Smooth muscle cell (in vitro differentiated cells): ENCODE measurements at regions not wholly inside any gene's neighbourhood (a gene's known extent, or its start where the extent isn't known, plus 50 kb on each side); places are given as distances from the start of the nearest gene placed in this dataset. TPM values are rescaled to one million over a fixed set of nuclear protein-coding genes. Genes with fewer than 3 reads are reported as not detected.
"Not testable (repeated sequence)": the region's sequence is repeated elsewhere in the genome, so short reads cannot be mapped to it uniquely, and the experiment has no call there.

Source experiments
- DNase-seq: peaks from one replicate; lab custom pipeline; 2025; ENCODE audit not compliant: unreplicated experiment; lab: John Stamatoyannopoulos, UW
- H2AFZ ChIP-seq: fragments of 200-600 bp; sonication (generic); 2 replicates; pipeline ENCODE4 v1.6.0; 2016; ENCODE audit warnings: antibody characterized with exemption, low read depth, mild to moderate bottlenecking
- H3F3A ChIP-seq: fragments of 200-600 bp; sonication (generic); 2 replicates; pipeline ENCODE4 v1.6.0; 2017; ENCODE audit warnings: antibody characterized with exemption, low read depth
- H3K27ac ChIP-seq: fragments of 200-600 bp; sonication (generic); 2 replicates; pipeline ENCODE4 v1.5.1; 2016; ENCODE audit warnings: low read depth, mild to moderate bottlenecking
- H3K27me3 ChIP-seq: fragments of 200-600 bp; sonication (generic); 2 replicates; pipeline ENCODE4 v1.6.1; 2016; ENCODE audit warnings: low read depth, mild to moderate bottlenecking
- H3K36me3 ChIP-seq: fragments of 200-600 bp; sonication (generic); 2 replicates; pipeline ENCODE4 v1.5.1; 2016; ENCODE audit warnings: low read depth
- H3K4me1 ChIP-seq: fragments of 200-600 bp; sonication (generic); 2 replicates; pipeline ENCODE4 v1.5.1; 2016; ENCODE audit warnings: low read depth
- H3K4me2 ChIP-seq: fragments of 200-600 bp; sonication (generic); 2 replicates; pipeline ENCODE4 v1.6.0; 2016; ENCODE audit warnings: mild to moderate bottlenecking
- H3K4me3 ChIP-seq: fragments of 200-600 bp; sonication (generic); 2 replicates; pipeline ENCODE4 v1.5.1; 2016; ENCODE audit warnings: mild to moderate bottlenecking
- H3K79me2 ChIP-seq: fragments of 200-600 bp; sonication (generic); 2 replicates; pipeline ENCODE4 v1.6.0; 2016; ENCODE audit warnings: low read depth, mild to moderate bottlenecking
- H3K9ac ChIP-seq: fragments of 200-600 bp; sonication (generic); 2 replicates; pipeline ENCODE4 v1.6.0; 2016; ENCODE audit warnings: low read depth
- H3K9me3 ChIP-seq: fragments of 200-600 bp; sonication (generic); replicated peaks from 2 replicates; pipeline ENCODE4 v1.5.1; 2016; ENCODE audit warnings: low read depth
- H4K20me1 ChIP-seq: fragments of 200-600 bp; sonication (generic); 2 replicates; pipeline ENCODE4 v1.6.0; 2016; ENCODE audit warnings: low read depth
- CTCF ChIP-seq: fragments of 200-600 bp; sonication (generic); IDR thresholded peaks from 2 replicates; pipeline ENCODE4 v1.5.1; 2017; ENCODE audit warnings: borderline replicate concordance, mild to moderate bottlenecking, antibody characterized with exemption; ENCODE audit not compliant: insufficient read depth, poor library complexity, severe bottlenecking
- WGBS: methylation state at CpG from one replicate; pipeline ENCODE4 v1.1.7; 2016; ENCODE audit warnings: low lambda C conversion rate; 5-methylcytosine and 5-hydroxymethylcytosine counted together
- small RNA-seq: library from RNA; depleted of rRNA; stranded (forward); fragments of <200 nt; gene quantifications from one replicate; pipeline ENCODE3, GENCODE V24; 2014

GRCh38 chrX:12080265-12080664 lies 58.0 kb upstream of the FRMPD4 start:
- H3F3A ChIP-seq = no peaks in the 10 kb centered on the region
- H3K9me3 ChIP-seq = no peaks in the 10 kb centered on the region
- no peaks in the 10 kb centered on the region for H4K20me1 ChIP-seq
- H3K4me3 ChIP-seq = no peak overlapping the region
- peak; percentile 48 for TF ChIP-seq CTCF
- H2AFZ ChIP-seq = no peak overlapping the region
- H3K9ac ChIP-seq = no peak overlapping the region
- H3K79me2 ChIP-seq = no peaks in the 10 kb centered on the region
- H3K4me2 ChIP-seq = no peak overlapping the region
- no peaks in the 10 kb centered on the region for H3K27me3 ChIP-seq
- H3K36me3 ChIP-seq = no peaks in the 10 kb centered on the region
- H3K4me1 ChIP-seq = no peaks in the 10 kb centered on the region
- WGBS = 41% methylated on average over 1 of the region's 1 CpG
- H3K27ac ChIP-seq = no peak overlapping the region
- no peak for DNase-seq

GRCh38 chrX:12082959-12083358 lies 55.3 kb upstream of the FRMPD4 start:
- not testable (repeated sequence) for H3K27me3 ChIP-seq, H3K4me2 ChIP-seq, H3K9ac ChIP-seq, H4K20me1 ChIP-seq, H3K36me3 ChIP-seq, H3K9me3 ChIP-seq, H3K4me3 ChIP-seq, H3K4me1 ChIP-seq, DNase-seq, H2AFZ ChIP-seq, H3F3A ChIP-seq, H3K79me2 ChIP-seq, H3K27ac ChIP-seq
- 75% methylated on average over 2 of the region's 2 CpGs for WGBS

Small RNA genes lying in the stretch of these regions (small RNA-seq; reads per million reads assigned to genes)
- not detected for gene RF00019
